ENCODE measurements at regions not wholly inside any gene's neighbourhood (a gene's known extent, or its start where the extent isn't known, plus 50 kb on each side); places are given as distances from the start of the nearest gene placed in this dataset.
"Not testable (repeated sequence)": the region's sequence is repeated elsewhere in the genome, so short reads cannot be mapped to it uniquely, and the experiment has no call there.

DNA sequence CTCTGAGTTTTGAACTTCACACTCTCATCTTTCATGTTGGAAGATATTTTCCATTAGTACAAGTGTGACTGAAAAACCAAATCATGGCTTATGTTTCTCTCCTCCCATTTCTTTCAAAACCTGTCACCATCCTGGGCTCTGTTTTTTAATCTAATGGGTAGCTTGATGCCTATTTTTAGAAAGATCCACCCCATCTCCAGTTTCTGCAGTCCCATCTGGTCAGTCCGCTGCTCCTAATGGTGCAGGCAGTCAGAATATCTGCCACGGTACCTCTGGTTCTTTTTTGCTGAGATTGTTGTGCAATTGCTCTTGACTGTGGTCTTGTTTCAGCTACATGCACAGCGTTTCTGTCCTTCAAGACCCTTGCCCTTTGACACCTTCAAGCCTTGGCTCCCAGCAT, 240.9 kb upstream of the CADM2 start:
- no peaks in the 10 kb centered on the region for H3K4me1 ChIP-seq (ENCODE audit: control insufficient read depth, low read length)
- H4K20me1 ChIP-seq (ENCODE audit: control insufficient read depth, insufficient read depth, low read depth, low read length), result no peaks in the 10 kb centered on the region
- no peaks in the 10 kb centered on the region for H3K9me2 ChIP-seq (replicated peaks; ENCODE audit: control insufficient read depth, low read length)
- H3K36me3 ChIP-seq (ENCODE audit: control insufficient read depth, low read length), result no peaks in the 10 kb centered on the region
- H3K27me3 ChIP-seq (ENCODE audit: control insufficient read depth, low read length), result no peaks in the 10 kb centered on the region
- no peaks in the 10 kb centered on the region for H3K9me3 ChIP-seq (ENCODE audit: control insufficient read depth, insufficient read depth, low read length)
- no peak overlapping the region for H3K4me3 ChIP-seq (ENCODE audit: low read length)
- H3F3A ChIP-seq (ENCODE audit: control insufficient read depth, insufficient read depth), result no peaks in the 10 kb centered on the region
- no peaks in the 10 kb centered on the region for H3K79me2 ChIP-seq (ENCODE audit: control insufficient read depth, low read length)
- TF ChIP-seq EZH2phosphoT487 (IDR thresholded peaks at IDR 0.05; ENCODE audit: borderline replicate concordance, low read length), result no peak
- TF ChIP-seq, protein P1, sequence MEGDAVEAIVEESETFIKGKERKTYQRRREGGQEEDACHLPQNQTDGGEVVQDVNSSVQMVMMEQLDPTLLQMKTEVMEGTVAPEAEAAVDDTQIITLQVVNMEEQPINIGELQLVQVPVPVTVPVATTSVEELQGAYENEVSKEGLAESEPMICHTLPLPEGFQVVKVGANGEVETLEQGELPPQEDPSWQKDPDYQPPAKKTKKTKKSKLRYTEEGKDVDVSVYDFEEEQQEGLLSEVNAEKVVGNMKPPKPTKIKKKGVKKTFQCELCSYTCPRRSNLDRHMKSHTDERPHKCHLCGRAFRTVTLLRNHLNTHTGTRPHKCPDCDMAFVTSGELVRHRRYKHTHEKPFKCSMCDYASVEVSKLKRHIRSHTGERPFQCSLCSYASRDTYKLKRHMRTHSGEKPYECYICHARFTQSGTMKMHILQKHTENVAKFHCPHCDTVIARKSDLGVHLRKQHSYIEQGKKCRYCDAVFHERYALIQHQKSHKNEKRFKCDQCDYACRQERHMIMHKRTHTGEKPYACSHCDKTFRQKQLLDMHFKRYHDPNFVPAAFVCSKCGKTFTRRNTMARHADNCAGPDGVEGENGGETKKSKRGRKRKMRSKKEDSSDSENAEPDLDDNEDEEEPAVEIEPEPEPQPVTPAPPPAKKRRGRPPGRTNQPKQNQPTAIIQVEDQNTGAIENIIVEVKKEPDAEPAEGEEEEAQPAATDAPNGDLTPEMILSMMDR (IDR thresholded peaks at IDR 0.05; ENCODE audit: low read depth, low read length, poor library complexity, severe bottlenecking), result no peak
- no peak overlapping the region for H3K27ac ChIP-seq (ENCODE audit: low read depth, low read length)
- H3K4me2 ChIP-seq (ENCODE audit: low read length), result no peak overlapping the region

DNA sequence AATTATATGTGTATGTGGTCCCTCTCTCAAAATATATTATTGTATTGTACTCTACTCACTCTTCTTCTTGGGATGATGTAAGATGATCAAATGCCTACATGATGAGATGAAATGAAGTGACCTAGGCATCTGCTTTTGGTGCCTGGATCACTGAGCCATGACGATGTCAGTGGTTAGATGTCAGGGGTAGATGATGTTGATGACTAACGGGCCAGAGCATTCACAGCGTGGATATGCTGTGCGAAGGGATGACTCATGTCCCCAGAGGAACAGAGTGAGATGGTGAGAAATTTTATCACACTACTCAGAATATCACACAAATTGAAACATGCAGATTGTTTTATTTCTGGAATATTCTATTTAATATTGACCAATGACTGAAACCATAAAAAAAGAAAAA, 233.9 kb upstream of the CADM2 start:
- Histone ChIP-seq H4K20me1 (ENCODE audit: control insufficient read depth, insufficient read depth, low read depth, low read length) (no peaks in the 10 kb centered on the region), H3K4me1 (ENCODE audit: control insufficient read depth, low read length) (no peaks in the 10 kb centered on the region), H3K27ac (ENCODE audit: low read depth, low read length) (no peak overlapping the region), H3K79me2 (ENCODE audit: control insufficient read depth, low read length) (no peaks in the 10 kb centered on the region), H3K9me2 (replicated peaks; ENCODE audit: control insufficient read depth, low read length) (no peaks in the 10 kb centered on the region), H3K4me3 (ENCODE audit: low read length) (no peak overlapping the region), H3K27me3 (ENCODE audit: control insufficient read depth, low read length) (no peaks in the 10 kb centered on the region), H3K4me2 (ENCODE audit: low read length) (no peak overlapping the region), H3F3A (ENCODE audit: control insufficient read depth, insufficient read depth) (no peaks in the 10 kb centered on the region), H3K9me3 (ENCODE audit: control insufficient read depth, insufficient read depth, low read length) (no peaks in the 10 kb centered on the region), H3K36me3 (ENCODE audit: control insufficient read depth, low read length) (no peaks in the 10 kb centered on the region)
- TF ChIP-seq, protein P1 (IDR thresholded peaks at IDR 0.05; ENCODE audit: low read depth, low read length, poor library complexity, severe bottlenecking), result no peak
- TF ChIP-seq EZH2phosphoT487 (IDR thresholded peaks at IDR 0.05; ENCODE audit: borderline replicate concordance, low read length), result no peak

DNA sequence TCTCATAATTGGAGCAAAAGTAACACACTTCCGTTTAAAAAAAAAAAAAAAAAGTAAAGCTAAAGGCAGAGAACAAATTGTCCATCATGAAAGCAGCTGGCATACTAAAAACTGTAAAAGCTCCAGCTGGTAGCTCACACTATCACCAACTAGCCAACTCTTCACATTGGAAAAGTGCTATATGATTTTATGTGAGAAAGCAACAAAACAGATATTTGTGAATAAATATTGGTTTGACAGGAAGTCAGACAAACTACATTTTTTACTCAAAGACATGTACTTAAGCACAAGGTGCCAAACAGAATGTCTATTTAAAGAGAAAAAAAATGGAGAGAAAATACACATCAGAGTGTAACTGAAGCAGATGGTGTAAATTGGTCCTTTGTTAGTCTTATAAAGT, 231.2 kb upstream of the CADM2 start:
- H3K27me3 ChIP-seq (ENCODE audit: control insufficient read depth, low read length), result no peaks in the 10 kb centered on the region
- H3K36me3 ChIP-seq (ENCODE audit: control insufficient read depth, low read length), result no peaks in the 10 kb centered on the region
- no peak overlapping the region for H3K4me2 ChIP-seq (ENCODE audit: low read length)
- no peak overlapping the region for H3K4me3 ChIP-seq (ENCODE audit: low read length)
- H3K9me2 ChIP-seq (replicated peaks; ENCODE audit: control insufficient read depth, low read length), result no peaks in the 10 kb centered on the region
- H3K79me2 ChIP-seq (ENCODE audit: control insufficient read depth, low read length), result no peaks in the 10 kb centered on the region
- H3K27ac ChIP-seq (ENCODE audit: low read depth, low read length), result no peak overlapping the region
- H3F3A ChIP-seq (ENCODE audit: control insufficient read depth, insufficient read depth), result no peaks in the 10 kb centered on the region
- no peaks in the 10 kb centered on the region for H3K4me1 ChIP-seq (ENCODE audit: control insufficient read depth, low read length)
- no peaks in the 10 kb centered on the region for H4K20me1 ChIP-seq (ENCODE audit: control insufficient read depth, insufficient read depth, low read depth, low read length)
- H3K9me3 ChIP-seq (ENCODE audit: control insufficient read depth, insufficient read depth, low read length), result no peaks in the 10 kb centered on the region
- TF ChIP-seq, protein P1 (IDR thresholded peaks at IDR 0.05; ENCODE audit: low read depth, low read length, poor library complexity, severe bottlenecking), result no peak
- TF ChIP-seq EZH2phosphoT487 (IDR thresholded peaks at IDR 0.05; ENCODE audit: borderline replicate concordance, low read length), result no peak

DNA sequence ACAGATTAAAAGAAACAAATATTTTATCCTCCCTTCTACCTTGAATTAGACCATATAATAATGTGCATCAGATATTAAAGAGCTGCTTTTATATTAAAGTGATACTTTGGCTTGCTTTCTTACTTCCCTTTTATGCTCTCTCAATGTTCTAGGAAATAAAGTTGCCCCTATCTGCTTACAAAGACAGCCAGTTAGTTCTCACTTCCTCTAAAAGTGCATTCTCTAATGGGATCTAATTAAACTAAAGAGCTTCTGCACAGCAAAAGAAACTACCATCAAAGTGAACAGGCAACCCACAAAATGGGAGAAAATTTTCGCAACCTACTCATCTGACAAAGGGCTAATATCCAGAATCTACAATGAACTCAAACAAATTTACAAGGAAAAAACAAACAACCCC, 224.1 kb upstream of the CADM2 start:
- not testable (repeated sequence) for H3K4me2 ChIP-seq (ENCODE audit: low read length); H3F3A ChIP-seq (ENCODE audit: control insufficient read depth, insufficient read depth); H3K79me2 ChIP-seq (ENCODE audit: control insufficient read depth, low read length); H3K9me3 ChIP-seq (ENCODE audit: control insufficient read depth, insufficient read depth, low read length); H3K9me2 ChIP-seq (replicated peaks; ENCODE audit: control insufficient read depth, low read length); H3K36me3 ChIP-seq (ENCODE audit: control insufficient read depth, low read length); H3K4me1 ChIP-seq (ENCODE audit: control insufficient read depth, low read length); H3K27ac ChIP-seq (ENCODE audit: low read depth, low read length); H3K4me3 ChIP-seq (ENCODE audit: low read length); H3K27me3 ChIP-seq (ENCODE audit: control insufficient read depth, low read length); H4K20me1 ChIP-seq (ENCODE audit: control insufficient read depth, insufficient read depth, low read depth, low read length)

Data from DOHH2 (cell line).